Spinal cord (tissue), 9 donors: ENCODE measurements at regions not wholly inside any gene's neighbourhood (a gene's known extent, or its start where the extent isn't known, plus 50 kb on each side); places are given as distances from the start of the nearest gene placed in this dataset.

Experiments used
- DNase-seq, 6 donors: peaks; one replicate each; pipeline versions ENCODE4 v3.0.0 to v3.0.0-alpha.2; 2013 to 2015; ENCODE audit warnings: low spot score in 6 of 6, low read depth in 4 of 6
- H3K27ac ChIP-seq: one replicate; pipeline ENCODE4 v1.5.1; 2013; ENCODE audit warnings: low read depth, low read length, control low read depth
- H3K27me3 ChIP-seq: one replicate; pipeline ENCODE4 v1.6.1; 2013; ENCODE audit warnings: low read length; ENCODE audit not compliant: control insufficient read depth, insufficient read depth
- H3K36me3 ChIP-seq: one replicate; pipeline ENCODE4 v1.6.1; 2013; ENCODE audit warnings: low read length; ENCODE audit not compliant: control insufficient read depth, insufficient read depth
- H3K4me1 ChIP-seq: one replicate; pipeline ENCODE4 v1.6.1; 2013; ENCODE audit warnings: low read length; ENCODE audit not compliant: control insufficient read depth, insufficient read depth
- H3K4me3 ChIP-seq: one replicate; pipeline ENCODE4 v1.5.1; 2013; ENCODE audit warnings: low read depth, low read length, control low read depth
- H3K9me3 ChIP-seq: one replicate; pipeline ENCODE4 v1.6.1; 2013; ENCODE audit warnings: low read length; ENCODE audit not compliant: control insufficient read depth, insufficient read depth
- WGBS: methylation state at CpG from one replicate; pipeline ENCODE4 v1.1.5; 2013; ENCODE audit warnings: missing lambda C conversion rate; ENCODE audit not compliant: insufficient coverage; 5-methylcytosine and 5-hydroxymethylcytosine counted together
- donor health status: healthy.

- Histone ChIP-seq H3K4me3 (no peak overlapping the region), H3K36me3 (no peaks in the 10 kb centered on the region), H3K27me3 (no peaks in the 10 kb centered on the region), H3K9me3 (no peaks in the 10 kb centered on the region), H3K4me1 (peaks cover 11% of the 10 kb centered on the region), H3K27ac (peak overlapping the region; percentile 22)
- 40% methylated on average over 1 of the region's 1 CpG for WGBS
- peak in 2 of 6 donors; percentile 24 to 30 for DNase-seq
Observed at GRCh38 chr18:56003009-56003719, 415.2 kb upstream of the TCF4 start.

- Histone ChIP-seq H3K27ac (no peak overlapping the region), H3K4me3 (no peak overlapping the region), H3K4me1 (peaks cover 17% of the 10 kb centered on the region), H3K9me3 (no peaks in the 10 kb centered on the region), H3K27me3 (no peaks in the 10 kb centered on the region), H3K36me3 (no peaks in the 10 kb centered on the region)
- no peak for DNase-seq
- 86% methylated on average over 3 of the region's 4 CpGs for WGBS
Observed at GRCh38 chr18:56001576-56001975, 413.6 kb upstream of the TCF4 start.

GRCh38 chr18:56000041-56000440 is 412.0 kb upstream of the TCF4 start:
- no peak overlapping the region for H3K4me3 ChIP-seq
- no peaks in the 10 kb centered on the region for H3K36me3 ChIP-seq
- H3K9me3 ChIP-seq: no peaks in the 10 kb centered on the region
- WGBS: 70% methylated on average over 2 of the region's 6 CpGs
- peaks cover 17% of the 10 kb centered on the region for H3K4me1 ChIP-seq
- H3K27me3 ChIP-seq: no peaks in the 10 kb centered on the region
- no peak for DNase-seq
- H3K27ac ChIP-seq: no peak overlapping the region

DNA sequence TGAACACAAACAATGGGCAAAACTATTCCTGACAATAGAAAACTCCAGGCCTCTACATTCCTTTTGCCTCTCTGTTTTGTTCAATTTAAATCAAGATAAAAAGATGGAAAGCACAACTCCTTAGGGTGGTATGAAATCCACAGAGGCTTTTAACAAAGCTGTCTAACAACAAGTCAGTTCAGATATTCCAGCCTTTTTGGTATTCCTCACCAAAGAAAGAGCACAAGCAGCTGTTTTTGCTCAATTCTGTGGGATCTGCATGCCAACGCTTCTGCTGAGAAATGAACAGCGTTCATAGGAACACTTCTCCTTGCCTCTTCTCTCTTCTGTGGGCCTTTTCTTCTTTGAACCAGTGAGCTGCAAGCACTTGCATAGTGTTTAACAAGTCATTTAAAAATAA is 411.6 kb upstream of the TCF4 start:
- no peaks in the 10 kb centered on the region for H3K9me3 ChIP-seq
- H3K36me3 ChIP-seq: no peaks in the 10 kb centered on the region
- H3K4me3 ChIP-seq: no peak overlapping the region
- H3K27me3 ChIP-seq: no peaks in the 10 kb centered on the region
- DNase-seq: peak in 2 of 6 donors; percentile 35 to 38
- 44% methylated on average over 2 of the region's 2 CpGs for WGBS
- peaks cover 17% of the 10 kb centered on the region for H3K4me1 ChIP-seq
- H3K27ac ChIP-seq: no peak overlapping the region

- peak in 1 of 6 donors; percentile 26 for DNase-seq
- no CpG with 5 or more reads among the region's 4 CpGs for WGBS
- H3K27ac ChIP-seq: peak overlapping the region; percentile 75
- H3K9me3 ChIP-seq: no peaks in the 10 kb centered on the region
- H3K4me1 ChIP-seq: peaks cover 17% of the 10 kb centered on the region
- H3K36me3 ChIP-seq: no peaks in the 10 kb centered on the region
- H3K27me3 ChIP-seq: no peaks in the 10 kb centered on the region
- no peak overlapping the region for H3K4me3 ChIP-seq
Observed at GRCh38 chr18:55998801-55999385, 410.9 kb upstream of the TCF4 start.

DNA sequence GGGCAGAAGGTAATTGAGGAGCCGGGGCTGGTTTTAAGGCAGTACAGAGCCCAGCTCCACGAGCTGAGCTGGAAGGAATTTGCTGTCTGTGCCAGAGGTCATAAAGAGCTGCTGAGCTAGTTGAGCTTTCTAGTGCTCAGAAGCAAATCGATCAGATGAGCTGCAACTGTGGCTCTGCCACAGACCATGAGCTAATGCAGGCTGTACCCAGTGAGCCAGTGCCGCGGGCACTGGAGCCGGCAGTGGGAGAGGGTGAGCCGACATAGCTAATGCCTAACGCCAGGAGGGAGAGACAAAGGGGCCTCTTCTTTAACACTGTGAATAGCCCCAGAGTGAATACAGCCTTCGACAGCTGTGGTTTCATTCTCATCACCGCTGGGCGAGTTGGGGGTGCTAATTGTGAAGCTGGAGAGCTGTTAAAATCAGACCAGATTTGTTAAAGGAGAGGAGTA is 410.1 kb upstream of the TCF4 start:
- H3K4me1 ChIP-seq: peaks cover 11% of the 10 kb centered on the region
- H3K4me3 ChIP-seq: no peak overlapping the region
- peak; percentile 60 to 92 (median 71) for DNase-seq
- no peaks in the 10 kb centered on the region for H3K27me3 ChIP-seq
- H3K36me3 ChIP-seq: no peaks in the 10 kb centered on the region
- H3K9me3 ChIP-seq: no peaks in the 10 kb centered on the region
- 14% methylated on average over 10 of the region's 11 CpGs for WGBS
- H3K27ac ChIP-seq: peak overlapping the region; percentile 75

GRCh38 chr18:55997151-55997561 is 409.2 kb upstream of the TCF4 start:
- Histone ChIP-seq H3K4me1 (peaks cover 8% of the 10 kb centered on the region), H3K36me3 (no peaks in the 10 kb centered on the region), H3K9me3 (no peaks in the 10 kb centered on the region), H3K27ac (peak overlapping the region; percentile 75), H3K27me3 (no peaks in the 10 kb centered on the region), H3K4me3 (no peak overlapping the region)
- 83% methylated on average over 1 of the region's 6 CpGs for WGBS
- peak in 1 of 6 donors; percentile 14 for DNase-seq

DNA sequence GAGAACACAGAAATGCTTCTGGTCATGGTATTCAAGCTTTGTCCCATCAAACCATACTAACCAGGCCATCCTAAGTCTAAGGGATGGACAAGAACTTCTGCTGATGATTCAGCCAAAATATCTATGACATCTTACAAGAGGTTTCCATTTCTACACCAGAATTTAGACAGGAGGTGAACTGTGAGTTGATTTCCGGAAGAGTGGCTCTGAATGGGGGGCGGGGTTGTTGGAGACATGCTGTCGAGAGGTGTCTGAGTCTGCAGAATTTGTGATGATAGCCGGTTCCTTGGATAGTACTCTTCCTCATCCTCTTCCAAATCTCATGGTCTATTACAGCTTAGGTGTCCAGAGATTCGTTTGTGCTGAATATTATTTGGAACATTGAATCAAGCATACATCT is 408.7 kb upstream of the TCF4 start:
- WGBS: no CpG with 5 or more reads among the region's 5 CpGs
- H3K27ac ChIP-seq: no peak overlapping the region
- no peaks in the 10 kb centered on the region for H3K36me3 ChIP-seq
- H3K9me3 ChIP-seq: no peaks in the 10 kb centered on the region
- no peaks in the 10 kb centered on the region for H3K27me3 ChIP-seq
- H3K4me3 ChIP-seq: no peak overlapping the region
- H3K4me1 ChIP-seq: peaks cover 8% of the 10 kb centered on the region
- DNase-seq: no peak

DNA sequence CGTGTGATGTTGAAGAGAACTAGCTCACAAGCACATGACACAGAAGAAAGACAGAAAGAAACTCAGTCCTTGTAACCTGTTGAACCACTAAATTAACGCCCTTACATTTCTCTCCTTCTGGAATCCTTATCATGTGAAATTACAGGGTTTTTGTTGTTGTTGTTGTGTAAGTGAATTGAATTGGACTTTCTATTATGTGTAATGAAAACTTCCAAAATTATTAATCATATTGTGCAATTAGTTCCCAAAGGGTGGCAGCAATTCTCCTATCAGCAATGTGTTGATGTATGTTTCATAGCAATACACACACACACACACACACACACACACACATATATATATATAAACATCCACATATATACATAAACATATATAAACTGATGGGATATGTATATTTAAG is 402.2 kb upstream of the TCF4 start:
- H3K4me1 ChIP-seq: no peaks in the 10 kb centered on the region
- no peak overlapping the region for H3K4me3 ChIP-seq
- DNase-seq: no peak
- H3K27ac ChIP-seq: no peak overlapping the region
- H3K9me3 ChIP-seq: no peaks in the 10 kb centered on the region
- H3K36me3 ChIP-seq: no peaks in the 10 kb centered on the region
- no CpG with 5 or more reads among the region's 2 CpGs for WGBS
- no peaks in the 10 kb centered on the region for H3K27me3 ChIP-seq

DNA sequence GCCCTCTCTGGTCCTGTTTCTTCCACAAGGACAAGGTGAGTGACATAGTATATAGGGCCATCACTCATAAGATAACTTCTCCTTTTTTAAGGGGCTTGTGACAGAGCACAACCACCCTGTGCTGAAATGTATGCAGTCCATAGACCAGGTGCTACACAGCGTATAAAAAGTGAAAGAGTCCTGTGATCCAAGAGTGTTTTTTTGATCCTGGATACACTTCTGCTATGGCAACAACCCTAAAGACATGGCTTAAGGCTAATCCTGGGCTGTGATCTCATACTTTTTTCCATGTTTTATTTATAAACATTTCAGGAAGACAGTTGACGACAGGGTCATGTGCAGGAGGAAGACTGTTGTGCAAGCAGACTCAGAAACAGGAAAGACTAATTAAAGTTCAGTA is 400.5 kb upstream of the TCF4 start:
- no peak for DNase-seq

More for the DNA sequence above, 400.5 kb upstream of the TCF4 start:
- Histone ChIP-seq H3K36me3 (no peaks in the 10 kb centered on the region), H3K27ac (no peak overlapping the region), H3K27me3 (no peaks in the 10 kb centered on the region), H3K9me3 (peaks cover 4% of the 10 kb centered on the region), H3K4me1 (no peaks in the 10 kb centered on the region), H3K4me3 (no peak overlapping the region)
- 92% methylated on average over 2 of the region's 2 CpGs for WGBS
